Fibroblast of skin of scalp (primary cell): ENCODE measurements at regions not wholly inside any gene's neighbourhood (a gene's known extent, or its start where the extent isn't known, plus 50 kb on each side); places are given as distances from the start of the nearest gene placed in this dataset.

ENCODE experiments used
- DNase-seq: peaks from one replicate; pipeline ENCODE4 v3.0.0-alpha.2; 2013

DNA sequence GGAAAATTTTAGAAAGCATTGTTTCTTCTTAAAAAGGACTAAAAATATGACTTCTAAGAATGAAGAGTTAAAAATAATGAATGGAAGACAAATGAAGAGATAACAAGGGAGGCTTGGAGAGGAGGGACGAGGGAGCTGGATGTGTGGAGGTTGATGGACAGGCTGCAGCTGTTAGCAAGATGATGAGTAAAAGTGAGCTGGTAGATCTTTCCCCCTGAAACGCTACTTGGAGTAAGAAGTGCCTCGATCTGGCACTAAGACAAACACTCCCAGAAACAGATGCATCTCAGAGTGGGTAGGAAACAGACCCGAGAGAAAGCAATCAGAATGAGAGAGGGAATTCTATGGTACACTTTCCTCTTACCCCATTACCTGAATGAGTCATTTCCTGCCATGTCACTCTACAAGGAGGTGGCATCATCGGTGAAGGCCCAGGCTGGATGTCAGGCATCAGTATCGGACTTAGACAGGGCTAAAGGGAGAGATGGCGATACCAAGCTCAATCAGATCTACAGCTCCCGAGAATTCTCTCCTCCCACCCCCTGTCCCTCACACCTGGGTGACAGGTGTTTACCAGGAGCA is 154.1 kb upstream of the BMP2 start:
- DNase-seq = no peak

DNA sequence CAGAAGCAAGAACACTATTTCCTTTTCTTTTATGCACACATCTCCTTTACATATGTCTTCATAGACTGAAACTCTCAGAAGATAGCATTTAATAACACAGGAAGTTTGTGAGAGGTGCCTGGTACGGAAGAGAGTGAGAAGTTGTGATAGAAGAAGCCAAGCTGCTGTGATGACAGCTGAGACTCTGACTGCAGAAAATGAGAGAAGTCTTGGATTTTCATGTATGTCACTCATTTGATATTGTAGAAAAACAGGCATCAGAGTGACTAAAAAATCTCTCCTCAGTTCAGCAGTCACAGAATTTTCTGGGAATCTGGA is 154.9 kb upstream of the BMP2 start:
- DNase-seq = no peak

DNA sequence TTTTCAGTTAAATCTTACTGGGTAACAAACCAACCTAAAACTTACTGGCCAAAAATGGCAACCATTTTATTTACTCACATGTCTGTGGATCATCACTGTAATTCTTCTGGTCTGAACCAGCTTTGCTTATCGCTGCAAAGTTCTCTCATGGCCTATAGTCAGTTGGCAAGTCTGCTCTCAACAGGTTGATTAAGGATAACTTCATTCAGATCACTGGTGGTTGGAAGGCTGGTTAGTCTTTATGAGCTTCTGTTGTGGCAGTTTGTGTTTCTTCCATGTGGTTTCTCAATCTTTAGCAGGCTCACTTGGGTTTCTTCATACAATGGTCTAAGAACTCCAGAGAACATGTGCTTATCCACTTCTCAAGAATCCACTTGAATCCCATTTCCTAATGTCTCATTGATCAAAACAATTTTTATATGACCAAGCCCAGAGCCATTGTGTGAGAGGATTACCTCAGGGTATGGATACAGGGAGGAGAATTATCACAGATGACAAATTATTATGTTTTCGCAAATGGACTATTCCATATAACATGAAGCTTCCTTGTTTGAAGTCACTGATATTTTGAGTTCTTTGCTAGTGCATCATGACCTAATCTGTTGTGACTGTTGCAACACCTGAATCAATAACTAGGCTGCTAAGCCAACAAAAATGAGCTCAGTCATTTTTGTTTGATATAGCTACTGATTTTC is 155.4 kb upstream of the BMP2 start:
- no peak for DNase-seq

DNA sequence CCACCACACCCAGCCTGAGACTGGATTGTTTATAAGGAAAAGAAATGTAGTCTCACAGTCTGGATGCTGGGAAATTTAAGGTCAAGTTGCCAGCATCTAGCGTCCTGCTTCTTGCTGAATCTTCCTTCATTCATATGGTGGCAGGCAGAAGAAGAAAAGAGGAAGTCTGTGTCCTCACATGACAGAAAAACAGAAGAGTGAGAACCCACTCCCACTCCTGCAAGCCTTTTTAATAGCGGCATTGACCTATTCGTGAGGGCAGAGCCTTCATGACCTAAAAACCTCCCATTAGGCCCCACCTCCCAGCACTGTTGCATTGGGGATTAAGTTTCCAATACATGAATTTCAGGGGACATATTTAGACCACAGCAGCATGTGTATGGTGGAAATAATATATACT is 160.8 kb upstream of the BMP2 start:
- DNase-seq = no peak

DNA sequence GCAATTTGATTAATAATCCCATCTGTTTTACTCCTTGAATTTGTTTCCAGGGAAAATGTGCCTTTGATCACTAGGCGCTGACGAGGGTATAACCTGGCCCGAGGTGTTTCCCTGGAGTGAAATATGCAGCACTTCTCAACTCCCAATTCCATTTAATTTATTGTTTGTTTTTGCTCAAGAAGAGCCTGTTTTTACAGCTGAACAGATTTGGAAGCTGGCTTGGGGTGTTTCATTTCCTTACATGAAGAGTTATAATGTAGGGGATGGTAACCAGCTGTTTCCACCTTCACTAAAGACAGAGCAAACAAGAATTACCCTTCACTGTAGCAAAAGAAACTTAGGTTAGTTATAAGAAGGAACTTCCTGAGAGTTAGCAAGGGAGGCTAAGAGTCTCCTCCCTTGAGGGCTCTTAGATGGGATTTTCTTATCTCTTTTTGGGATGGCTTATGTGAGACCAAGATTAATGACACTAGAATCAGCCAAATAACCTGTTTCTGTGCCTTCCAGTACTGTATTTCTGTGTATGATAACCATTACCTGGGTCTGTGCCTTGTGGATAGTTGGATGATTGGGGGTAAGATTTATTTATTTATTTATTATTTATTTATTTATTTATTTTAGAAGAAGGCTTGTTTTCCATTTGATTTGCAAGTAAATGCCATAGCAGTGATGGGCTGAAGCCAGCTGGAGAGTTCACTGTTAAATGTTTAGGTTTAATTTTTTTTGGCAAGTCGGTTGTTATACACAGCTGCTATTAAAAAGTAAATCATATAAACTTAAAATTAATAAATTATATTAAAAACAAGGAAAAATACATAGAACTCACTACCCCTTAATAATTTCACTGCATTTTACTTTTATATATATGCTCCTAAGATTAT is 162.2 kb upstream of the BMP2 start:
- DNase-seq = no peak

DNA sequence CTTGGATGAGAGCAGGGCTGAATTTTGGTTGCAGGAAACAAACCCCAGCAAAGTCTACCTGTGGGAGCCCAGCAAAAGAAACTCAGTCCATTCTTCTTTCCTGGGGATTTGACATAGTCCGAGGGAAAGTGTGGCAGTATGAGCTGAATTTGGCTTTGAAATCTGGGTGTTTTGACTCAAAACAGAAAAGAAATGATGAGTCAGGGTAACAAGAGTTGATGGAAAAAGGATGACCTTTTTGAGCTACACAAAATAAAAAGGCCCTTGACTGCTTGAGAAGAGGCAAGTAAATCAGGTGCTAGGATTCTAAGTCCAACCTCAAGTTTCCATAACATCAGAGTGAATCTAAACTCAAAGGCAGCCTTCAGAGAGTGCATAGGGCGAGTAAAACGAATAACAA is 163.3 kb upstream of the BMP2 start:
- no peak for DNase-seq

DNA sequence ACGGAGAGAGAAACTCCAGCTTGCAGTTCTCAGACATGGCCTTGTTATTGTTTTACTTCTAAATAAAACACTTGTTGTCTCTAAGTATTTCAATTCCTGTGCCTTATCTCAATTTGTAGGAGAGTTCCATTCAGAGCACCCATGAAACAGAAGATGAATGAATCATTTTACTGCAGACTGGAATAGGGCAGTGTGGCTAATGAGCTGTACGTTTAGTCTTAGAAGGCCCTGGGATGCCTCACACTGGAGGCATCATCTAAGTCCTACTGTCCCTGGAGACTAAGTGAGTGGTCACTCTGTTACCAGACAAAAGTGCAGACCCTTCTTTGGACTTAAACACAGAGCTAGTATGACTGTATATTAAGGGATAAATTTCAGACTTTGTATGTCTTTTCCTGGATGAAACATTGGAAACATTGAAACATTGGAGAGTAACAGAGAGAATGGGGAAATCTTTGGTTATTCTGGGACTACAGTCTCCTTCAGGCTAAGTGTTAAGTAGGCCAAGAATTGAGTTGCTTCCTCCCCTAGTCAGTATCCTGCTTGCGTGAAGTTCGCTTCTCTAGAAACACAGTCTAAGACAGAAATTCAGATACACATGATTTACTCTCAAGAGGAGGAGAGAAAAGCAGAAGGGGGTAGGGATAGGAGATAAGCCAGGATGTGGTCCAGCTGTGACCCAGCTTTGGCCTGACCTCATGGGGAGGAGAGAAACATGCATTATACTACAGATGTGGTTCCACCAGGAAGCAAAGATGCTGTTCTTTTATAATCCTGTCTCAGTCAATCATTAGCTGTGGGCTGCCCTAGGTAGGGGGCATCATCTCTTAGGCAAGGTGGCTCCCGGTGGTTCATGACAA is 167.4 kb upstream of the BMP2 start:
- no peak for DNase-seq

DNA sequence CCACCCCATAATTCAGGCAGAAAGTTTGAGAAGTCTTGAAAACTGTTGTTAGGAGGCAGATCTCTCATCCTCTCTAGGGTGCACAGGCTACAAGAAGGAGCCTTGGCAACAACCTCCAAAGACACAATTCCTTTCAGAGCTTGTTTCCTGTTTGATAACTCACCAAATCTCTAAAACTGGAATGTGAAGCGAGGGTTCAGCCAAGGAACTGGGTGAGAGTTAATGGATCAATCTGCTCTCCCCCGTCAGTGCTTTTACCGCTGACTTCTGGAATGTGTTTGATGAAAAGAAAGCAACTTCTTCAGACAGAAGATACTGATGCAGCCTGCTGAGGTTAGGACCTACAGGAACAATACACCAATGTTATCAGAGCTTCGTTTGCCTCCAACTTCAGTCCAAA is 171.8 kb upstream of the BMP2 start:
- peak; percentile 19 for DNase-seq

DNA sequence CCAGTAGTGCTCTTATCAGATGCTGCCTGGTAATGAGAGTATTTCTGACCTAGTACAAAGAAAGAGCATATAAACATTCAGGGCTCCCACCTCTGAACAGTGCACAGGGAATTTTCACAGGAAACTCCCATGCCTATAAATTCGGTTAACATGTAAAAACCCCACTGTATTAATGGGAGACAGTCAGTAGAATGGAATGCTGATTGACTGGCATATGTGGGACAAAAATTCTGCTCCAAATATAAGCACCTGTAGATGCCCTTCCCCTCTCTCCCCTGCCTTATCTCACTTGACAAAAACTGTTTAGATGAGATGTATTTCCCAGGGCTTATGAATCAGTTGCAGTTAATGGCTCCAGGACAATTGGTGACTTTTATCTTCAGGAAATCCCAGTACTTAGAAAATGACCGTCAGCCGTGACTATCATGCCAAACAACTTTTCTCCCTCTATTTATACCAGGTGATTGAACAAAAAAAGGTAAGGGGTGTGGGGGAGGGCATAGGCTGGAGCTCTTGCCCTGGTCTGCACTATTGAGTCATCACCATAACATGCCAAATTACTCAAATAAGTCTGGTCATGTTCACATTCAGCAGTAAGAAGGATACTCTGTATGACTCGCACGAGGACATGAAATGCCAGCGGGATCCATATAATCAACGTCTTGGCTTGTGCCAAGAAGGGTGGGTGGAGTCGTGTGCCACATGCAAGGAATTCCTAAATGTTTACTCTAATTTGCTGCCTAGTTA is 176.4 kb upstream of the BMP2 start:
- peak; percentile 88 for DNase-seq

DNA sequence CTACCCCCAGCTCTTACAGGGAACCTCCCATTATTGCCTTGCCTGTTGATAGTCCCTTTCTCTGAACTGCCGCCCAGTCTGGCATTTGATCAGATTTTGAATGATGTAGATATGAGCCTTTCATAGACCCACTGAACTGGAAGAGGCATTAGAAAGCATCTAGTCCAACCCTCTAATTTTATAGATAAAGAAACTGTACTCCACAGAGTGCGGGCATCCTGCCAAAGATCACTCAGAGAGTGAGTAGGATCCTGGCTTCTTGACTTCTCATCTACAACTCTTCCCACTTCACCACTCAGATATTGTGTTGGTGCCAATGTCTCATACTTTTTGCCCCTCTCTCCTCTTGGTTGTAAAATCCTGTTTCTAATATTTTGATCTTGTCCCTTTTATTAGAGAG is 179.2 kb upstream of the BMP2 start:
- DNase-seq = peak; percentile 44

DNA sequence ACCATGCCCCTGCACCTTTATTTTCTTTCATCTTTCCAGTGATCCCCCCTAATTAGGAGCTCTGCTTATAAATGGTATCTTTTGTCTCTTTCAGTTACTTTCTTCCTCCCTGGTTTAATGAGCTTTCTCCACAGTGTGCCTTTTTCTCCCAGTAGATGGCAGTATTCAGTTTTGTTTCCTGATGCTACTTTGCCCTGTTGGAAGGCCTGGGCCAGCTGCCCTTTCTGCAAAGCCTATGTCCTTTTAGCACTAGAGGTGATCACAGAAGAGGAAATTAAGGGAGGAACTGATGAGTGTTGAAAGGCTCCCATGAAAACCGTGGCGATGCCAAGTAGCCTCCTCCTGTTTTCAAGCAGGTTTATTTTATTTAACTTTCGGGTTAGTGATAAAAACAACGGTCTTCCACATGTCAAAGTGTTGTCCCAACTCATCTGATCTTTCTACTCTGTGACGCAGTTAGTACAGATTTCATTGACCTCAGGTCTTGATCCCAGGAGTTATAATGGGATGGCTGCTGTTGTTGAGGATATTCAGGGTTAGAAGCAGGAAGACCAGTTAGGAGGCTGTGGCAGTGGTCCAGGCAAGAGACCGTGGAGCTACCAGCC is 184.2 kb upstream of the BMP2 start:
- DNase-seq = peak; percentile 58

DNA sequence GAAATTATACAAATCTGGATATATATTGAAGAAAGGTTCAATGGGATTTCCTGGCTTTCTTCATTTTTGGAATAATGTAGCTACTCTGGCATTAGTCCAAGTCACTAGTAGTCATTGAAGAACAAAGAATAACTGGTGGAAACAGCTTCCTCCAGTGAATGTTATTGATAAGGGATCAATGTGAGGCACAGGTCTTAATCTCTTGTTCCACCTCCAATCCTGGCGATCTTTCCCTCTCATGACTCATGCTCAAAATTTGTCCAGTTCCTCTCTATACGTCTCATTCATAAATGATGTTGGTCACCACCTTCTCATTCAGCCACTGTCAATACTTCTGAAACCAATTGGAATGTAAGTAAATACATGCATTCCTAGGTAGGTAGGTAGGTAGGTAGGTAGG is 185.0 kb upstream of the BMP2 start:
- no peak for DNase-seq

DNA sequence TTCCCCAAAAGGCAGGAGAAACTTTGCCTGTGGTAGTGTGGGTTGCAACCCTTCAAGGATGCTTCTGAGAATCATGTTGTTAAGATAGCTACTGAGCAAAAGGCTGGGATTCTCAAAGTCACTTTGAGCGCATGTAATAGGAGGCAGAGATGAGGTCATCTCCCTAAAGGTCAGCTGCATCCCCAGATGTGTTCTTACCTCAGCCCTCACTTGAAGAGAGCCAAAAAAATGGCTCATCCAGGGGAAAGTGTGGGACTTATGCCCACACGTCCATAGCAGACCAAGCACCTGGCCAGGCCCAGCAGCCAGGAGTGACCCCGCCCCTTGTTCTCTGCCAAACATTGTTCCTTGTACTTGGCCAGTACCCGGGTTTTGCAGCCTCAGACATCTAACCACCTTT is 187.0 kb upstream of the BMP2 start:
- DNase-seq = no peak

DNA sequence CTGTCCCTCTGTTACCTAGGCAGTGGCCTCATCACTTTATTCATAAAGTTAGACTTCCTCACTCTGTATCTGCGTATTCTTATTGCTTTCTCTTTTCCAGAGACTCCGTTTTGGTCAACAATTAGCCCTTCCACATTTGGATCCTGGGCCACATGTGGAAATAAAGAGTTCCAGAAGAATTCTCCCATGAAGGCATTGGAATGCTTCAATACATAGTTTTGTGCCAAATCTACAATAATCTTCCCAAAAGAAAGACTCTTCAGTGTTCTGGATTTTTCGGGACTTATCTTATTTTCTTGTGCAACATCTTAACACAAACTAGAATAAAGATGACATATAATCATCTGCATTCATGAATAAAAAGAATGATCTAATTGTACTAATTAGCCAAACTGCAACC is 187.7 kb upstream of the BMP2 start:
- no peak for DNase-seq

DNA sequence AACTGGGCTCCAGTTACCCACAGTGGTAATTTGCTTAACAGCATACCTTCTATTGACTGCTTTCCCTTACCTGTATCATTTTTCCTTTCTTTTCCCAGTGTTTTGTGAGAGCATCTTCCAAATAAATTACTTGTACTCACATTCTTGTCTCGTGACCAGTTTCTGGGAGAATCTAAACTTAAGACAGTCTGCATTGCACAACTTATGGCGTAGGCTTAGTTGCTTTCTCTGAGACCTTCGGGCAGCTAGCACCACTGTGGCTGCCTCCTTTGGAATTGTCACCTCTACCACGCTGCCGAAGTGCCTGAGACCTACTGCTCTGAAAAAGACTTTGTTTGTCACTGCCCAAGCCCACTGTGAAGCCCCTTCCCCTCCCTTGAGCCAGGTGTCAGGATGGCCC is 188.1 kb upstream of the BMP2 start:
- no peak for DNase-seq

DNA sequence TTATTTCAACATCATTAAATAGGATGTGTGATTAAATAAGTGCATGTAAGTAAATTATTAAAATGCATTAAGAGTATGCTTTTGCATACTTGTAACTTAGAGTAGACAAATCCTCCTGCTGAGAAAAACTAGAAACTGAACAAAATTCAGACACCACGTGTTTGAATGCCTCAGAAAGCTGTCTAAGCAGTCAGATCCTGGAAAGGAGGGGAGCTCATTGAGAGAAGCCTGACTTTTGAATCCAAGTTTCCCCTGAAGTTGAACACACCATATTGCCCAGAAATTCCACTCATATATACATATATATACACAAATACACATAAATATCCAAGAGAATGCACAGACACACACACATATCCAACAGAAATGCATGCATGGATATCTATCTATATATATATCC is 190.0 kb upstream of the BMP2 start:
- no peak for DNase-seq

DNA sequence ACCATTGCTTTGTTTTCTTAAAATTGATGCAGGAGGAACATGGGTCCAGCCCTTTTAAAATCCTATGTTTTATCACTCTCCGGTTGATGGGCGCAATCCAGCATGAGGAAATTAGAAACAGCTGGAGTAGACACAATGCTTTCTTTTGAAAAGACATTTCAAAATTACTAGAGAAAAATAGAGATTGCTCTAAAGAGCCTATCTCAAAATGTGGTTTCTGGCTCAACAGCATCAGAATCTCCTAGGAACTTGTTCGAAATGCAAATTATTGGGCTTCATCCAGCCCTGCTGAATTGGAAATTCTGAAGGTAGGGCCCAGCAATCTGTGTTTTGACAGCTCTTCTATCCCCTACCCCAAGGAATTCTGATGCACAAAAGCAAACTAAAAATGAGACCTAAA is 190.8 kb upstream of the BMP2 start:
- DNase-seq = peak; percentile 40

DNA sequence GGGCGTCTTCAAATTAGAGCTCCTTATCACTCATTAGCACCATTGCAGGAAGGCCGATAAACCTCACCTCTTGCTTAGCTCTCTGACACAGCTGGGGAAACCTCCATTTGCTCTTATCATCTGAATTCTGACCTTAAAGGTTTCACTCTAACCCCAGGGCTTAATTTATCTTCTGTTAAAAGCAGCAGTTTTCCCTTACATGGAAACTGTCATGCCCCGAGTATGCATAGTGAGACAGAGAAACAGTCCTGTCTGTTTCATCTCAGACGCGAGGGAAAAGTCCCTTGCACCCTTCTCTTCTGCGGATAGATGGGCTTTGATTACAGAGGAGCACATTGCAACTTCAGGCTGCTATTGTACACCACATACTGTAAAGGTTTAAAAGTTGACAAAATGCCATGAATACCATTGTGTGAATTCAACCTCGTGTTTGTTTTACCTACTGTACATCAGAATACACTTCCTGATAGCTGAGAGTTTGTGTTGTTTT is 191.5 kb upstream of the BMP2 start:
- DNase-seq = peak; percentile 56

DNA sequence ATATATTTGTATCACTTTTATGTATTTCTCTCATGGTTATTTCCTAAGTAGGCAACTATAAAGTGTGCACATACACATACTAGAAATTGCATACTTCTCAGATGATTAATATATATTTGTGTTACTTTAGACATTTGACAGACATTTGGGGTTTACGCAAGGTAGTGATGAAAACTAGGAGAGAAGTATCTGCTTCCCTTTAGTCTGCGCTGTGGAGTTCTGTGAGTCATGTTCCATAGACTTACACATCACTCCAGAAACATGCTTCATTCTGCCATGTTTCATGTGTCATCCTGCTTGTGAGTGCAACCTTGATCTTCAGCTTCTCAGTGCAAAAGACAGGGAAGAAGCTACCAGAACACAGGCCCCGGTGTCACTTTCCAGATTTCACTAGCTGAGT is 200.7 kb upstream of the BMP2 start:
- peak; percentile 91 for DNase-seq

DNA sequence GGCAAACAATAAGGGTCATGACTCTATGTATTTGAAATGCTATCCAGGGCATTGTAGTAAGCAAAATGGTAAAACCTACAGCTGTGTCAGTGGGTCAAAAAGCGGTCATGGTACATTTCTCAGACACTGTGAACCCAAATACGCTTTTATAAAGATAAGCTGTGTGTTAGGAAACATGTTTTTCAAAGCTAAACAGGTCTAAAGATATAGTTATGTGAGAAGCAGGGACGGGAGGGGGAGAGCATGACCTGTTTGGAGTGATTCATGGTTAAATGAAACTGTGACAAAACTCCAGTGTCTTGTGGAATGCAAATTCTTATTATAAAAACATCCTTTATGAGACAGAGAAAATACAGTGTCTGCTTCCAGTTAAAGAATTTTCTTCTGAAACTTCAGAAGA is 205.4 kb upstream of the BMP2 start:
- peak; percentile 68 for DNase-seq

DNA sequence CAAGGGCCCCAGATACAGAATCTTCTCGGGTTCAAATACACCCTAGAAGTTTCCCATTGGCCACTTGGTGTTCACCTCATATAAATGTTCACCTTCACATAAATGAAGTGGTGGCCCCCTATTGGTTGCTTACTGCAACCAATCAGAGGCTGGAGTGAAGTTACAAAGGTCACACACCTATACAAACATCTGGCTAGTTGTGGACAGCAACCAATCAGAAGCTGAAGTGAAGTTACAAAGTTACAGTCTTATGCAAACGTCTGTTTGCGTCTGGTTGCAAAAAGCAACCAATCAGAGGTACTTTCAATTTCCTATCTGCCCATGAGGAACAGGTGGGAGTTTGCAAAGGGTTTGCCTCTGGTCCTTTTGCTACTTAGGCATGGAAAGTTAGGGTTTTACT is 206.5 kb upstream of the BMP2 start:
- DNase-seq = no peak

DNA sequence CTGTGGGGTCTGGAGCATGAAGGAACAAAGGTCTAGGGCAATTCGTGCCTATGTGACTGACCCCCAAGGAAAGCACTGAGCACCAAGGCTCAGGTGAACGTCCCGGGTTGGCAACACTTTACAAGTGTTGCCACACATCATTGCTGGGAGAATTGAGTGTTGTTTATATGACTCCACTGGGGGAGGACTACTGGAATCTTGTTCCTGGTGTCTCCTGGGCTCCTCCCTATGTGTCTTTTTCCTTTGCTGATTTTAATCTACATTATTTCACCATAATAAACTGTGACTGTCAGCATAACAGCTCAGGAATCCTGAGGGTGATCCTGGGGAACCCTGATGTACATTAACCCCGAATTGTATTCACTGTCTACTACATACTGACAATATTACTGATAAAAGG is 207.7 kb upstream of the BMP2 start:
- DNase-seq = no peak
